ENCODE measurements at regions not wholly inside any gene's neighbourhood (a gene's known extent, or its start where the extent isn't known, plus 50 kb on each side); places are given as distances from the start of the nearest gene placed in this dataset.

DNA sequence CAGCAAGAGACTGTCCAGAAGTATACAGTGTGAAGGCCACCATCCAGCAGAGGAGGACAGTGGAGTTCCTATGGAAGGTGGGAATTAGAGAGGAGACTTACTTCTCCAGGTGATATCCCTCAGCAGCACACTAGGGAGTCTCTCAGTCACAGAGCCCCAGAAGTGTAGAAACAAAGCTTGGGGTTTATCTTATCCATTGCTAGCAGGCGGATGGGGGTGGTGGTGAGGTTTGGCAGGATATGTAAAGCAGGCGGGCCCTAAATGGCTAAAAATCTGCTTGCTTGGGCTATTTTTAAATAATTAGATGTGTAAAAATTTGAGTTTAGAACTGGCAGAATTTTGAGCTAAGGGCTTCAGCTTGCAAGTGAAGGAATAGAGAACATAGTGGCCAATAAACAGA is 50.1 kb upstream of the RGS18 start:
- TF ChIP-seq CTCF (conservative IDR thresholded peaks at IDR 0.05 in 1 of 2, IDR thresholded peaks at IDR 0.05 in 1 of 2; ENCODE audit: low read depth in 1 of 2, low read length in 2 of 2) (no peak), EZH2 (IDR thresholded peaks at IDR 0.05; ENCODE audit: low read length, missing control alignments) (no peak)

Measured in fibroblast of lung (primary cell).